Limb (tissue), 2 donors: ENCODE measurements at regions not wholly inside any gene's neighbourhood (a gene's known extent, or its start where the extent isn't known, plus 50 kb on each side); places are given as distances from the start of the nearest gene placed in this dataset.

Experiments
- DNase-seq, 2 donors: peaks; one replicate each; pipeline ENCODE4 v3.0.0-alpha.2; 2016; ENCODE audit errors: extremely low spot score in 2 of 2

GRCh38 chr15:31727612-31728011 lies 302.7 kb upstream of the CHRNA7 start:
- no peak for DNase-seq

- no peak for DNase-seq
Observed at GRCh38 chr15:31732726-31733125, 297.6 kb upstream of the CHRNA7 start.

GRCh38 chr15:31733424-31733823 lies 296.9 kb upstream of the CHRNA7 start:
- no peak for DNase-seq

GRCh38 chr15:31740203-31740602 lies 290.1 kb upstream of the CHRNA7 start:
- peak in 1 of 2 donors; percentile 40 for DNase-seq

- no peak for DNase-seq
Observed at GRCh38 chr15:31745841-31746240, 284.5 kb upstream of the CHRNA7 start.

- DNase-seq, result no peak
Observed at GRCh38 chr15:31752065-31752762, 278.1 kb upstream of the CHRNA7 start.

- no peak for DNase-seq
Observed at GRCh38 chr15:31752905-31753304, 277.4 kb upstream of the CHRNA7 start.

- no peak for DNase-seq
Observed at GRCh38 chr15:31758126-31758525, 272.2 kb upstream of the CHRNA7 start.

GRCh38 chr15:31768055-31768454 lies 262.3 kb upstream of the CHRNA7 start:
- DNase-seq, result no peak

GRCh38 chr15:31774045-31774444 lies 256.3 kb upstream of the CHRNA7 start:
- no peak for DNase-seq

- no peak for DNase-seq
Observed at GRCh38 chr15:31776039-31776438, 254.3 kb upstream of the CHRNA7 start.

- DNase-seq, result no peak
Observed at GRCh38 chr15:31781261-31781660, 249.1 kb upstream of the CHRNA7 start.

- no peak for DNase-seq
Observed at GRCh38 chr15:31782016-31782783, 248.1 kb upstream of the CHRNA7 start.

GRCh38 chr15:31782951-31783350 lies 247.4 kb upstream of the CHRNA7 start:
- DNase-seq, result no peak

GRCh38 chr15:31786360-31786759 lies 244.0 kb upstream of the CHRNA7 start:
- DNase-seq, result no peak

- no peak for DNase-seq
Observed at GRCh38 chr15:31788104-31788503, 242.2 kb upstream of the CHRNA7 start.

- no peak for DNase-seq
Observed at GRCh38 chr15:31792611-31793199, 237.6 kb upstream of the CHRNA7 start.

GRCh38 chr15:31799319-31799714 lies 231.0 kb upstream of the CHRNA7 start:
- DNase-seq, result no peak

- no peak for DNase-seq
Observed at GRCh38 chr15:31799715-31800321, 230.5 kb upstream of the CHRNA7 start.

- peak in 1 of 2 donors; percentile 61 for DNase-seq
Observed at GRCh38 chr15:31801152-31801551, 229.2 kb upstream of the CHRNA7 start.

GRCh38 chr15:31802761-31803160 lies 227.6 kb upstream of the CHRNA7 start:
- no peak for DNase-seq

GRCh38 chr15:31803388-31803884 lies 226.9 kb upstream of the CHRNA7 start:
- DNase-seq, result no peak
